Umbilical cord (tissue), 1 donor: ENCODE measurements at regions not wholly inside any gene's neighbourhood (a gene's known extent, or its start where the extent isn't known, plus 50 kb on each side); places are given as distances from the start of the nearest gene placed in this dataset.
"Not testable (repeated sequence)": the region's sequence is repeated elsewhere in the genome, so short reads cannot be mapped to it uniquely, and the experiment has no call there.

ENCODE experiments used
- DNase-seq: peaks from one replicate; pipeline ENCODE4 v3.0.0-alpha.2; 2015; ENCODE audit warnings: low spot score

DNA sequence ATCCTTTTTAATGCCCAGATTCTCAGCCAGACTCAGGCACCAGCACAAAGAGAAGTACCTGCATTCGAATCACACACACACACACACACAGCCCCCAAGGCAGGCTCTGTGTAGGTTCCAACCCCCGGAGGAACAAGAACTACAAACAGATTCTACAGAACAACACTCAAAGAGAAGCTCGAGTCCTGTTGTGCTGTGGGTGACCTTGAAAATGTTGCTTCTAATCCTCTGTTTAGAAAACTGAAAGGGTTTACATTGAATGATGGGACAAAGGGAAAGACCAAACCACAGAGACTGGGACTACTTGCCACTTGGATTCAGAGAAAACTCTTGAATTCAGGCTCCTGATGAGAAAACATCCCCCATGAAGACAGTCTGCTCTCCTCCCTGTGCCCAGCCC, 568.8 kb upstream of the C16orf82 start:
- DNase-seq: no peak

DNA sequence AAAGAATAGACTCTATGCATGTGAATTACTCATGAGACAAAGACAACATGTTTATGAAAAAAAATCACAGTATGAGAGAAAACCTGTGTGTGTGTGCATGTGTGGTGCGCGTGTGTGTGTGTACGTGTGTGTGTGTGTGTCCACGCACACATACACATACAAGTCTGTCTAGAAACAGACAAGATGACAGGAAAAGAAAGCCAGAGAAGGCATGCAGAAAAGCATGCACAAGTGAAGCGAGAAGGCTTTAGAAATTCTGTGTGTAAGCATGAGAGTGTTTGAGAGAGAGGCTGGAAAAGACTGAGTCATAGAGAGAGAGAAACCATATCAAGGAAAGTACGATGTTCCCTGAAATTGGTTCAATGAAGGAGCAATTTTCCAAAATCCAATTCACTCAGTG, 566.4 kb upstream of the C16orf82 start:
- peak; percentile 52 for DNase-seq

DNA sequence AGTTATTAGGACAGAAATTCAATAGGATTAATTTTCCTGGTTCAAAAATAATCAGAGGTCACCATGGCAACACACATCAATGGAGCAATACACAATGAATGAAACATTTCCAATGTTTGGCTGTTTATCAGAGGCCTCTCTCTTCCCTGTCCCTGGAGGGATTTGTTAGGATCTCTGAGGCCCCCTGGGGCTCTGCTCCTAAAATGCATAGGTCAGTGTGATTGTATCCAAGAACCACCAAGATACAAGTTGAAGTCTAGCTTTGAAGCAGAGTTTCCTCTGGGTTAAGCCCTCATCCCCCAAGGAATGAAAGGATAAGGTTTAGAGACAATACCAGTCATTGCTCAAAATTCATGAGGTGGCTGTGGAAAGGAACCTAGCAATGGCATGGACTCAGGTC, 561.2 kb upstream of the C16orf82 start:
- no peak for DNase-seq

GRCh38 chr16:26508946-26509345, 557.8 kb upstream of the C16orf82 start:
- DNase-seq: not testable (repeated sequence)

DNA sequence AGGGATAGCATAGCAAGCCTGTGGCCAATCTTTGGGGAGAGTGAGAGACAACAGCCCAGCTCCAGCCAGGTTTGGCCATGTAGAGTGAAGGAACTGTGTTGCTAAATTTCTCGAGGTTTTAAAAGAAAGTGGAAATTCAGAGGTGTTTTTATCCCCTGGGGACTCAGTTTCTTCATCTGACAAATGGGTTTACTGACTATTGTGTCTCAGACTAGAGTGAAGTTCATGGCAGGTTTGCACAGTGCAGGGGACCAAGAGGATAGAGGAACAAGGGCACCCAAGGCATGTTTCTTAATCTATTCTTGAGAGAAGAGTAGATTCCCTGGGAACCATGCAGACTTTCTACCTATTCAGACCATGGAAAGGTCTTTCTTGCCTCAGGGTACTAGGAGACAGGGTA, 555.8 kb upstream of the C16orf82 start:
- no peak for DNase-seq

- no peak for DNase-seq
These were observed 555.3 kb upstream of the C16orf82 start for GRCh38 chr16:26511463-26511862.

GRCh38 chr16:26521626-26522025, 545.1 kb upstream of the C16orf82 start:
- no peak for DNase-seq

GRCh38 chr16:26524281-26524680, 542.4 kb upstream of the C16orf82 start:
- DNase-seq: no peak

DNA sequence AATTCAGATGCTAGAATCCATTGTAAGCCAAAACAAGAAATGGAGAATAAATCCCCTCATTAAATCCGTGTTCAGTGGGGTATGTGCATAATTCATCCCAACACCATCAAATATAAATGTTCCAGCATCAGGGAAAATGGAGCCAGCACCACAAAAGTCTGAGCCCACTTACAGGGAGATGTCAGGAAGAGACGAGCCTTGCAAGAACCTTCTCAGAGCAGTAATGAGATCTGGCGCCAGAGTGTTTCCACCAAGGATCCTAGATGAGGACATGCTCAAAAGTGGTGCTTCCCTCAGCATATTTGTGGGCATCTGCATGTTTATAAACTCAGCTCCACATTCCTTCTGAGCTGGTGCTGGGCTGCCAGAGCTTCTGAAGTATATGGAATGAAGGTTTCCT, 541.9 kb upstream of the C16orf82 start:
- DNase-seq: no peak

DNA sequence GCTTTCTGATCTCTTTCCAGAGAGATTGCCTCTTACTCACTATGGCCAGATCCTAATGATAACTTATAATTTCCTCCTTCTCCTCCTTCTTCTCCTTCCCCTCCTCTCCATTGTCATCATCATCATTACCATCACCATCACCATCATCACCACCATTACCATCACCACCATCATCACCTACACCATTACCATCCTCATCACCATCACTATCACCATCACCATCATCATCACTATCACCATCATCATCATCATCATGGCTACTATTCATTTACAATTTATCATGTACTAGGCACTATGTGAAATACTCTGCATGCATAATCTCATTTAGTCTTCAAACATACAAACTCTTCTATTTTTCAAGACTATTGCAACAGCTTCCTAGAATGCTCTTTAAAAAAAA, 540.9 kb upstream of the C16orf82 start:
- no peak for DNase-seq

DNA sequence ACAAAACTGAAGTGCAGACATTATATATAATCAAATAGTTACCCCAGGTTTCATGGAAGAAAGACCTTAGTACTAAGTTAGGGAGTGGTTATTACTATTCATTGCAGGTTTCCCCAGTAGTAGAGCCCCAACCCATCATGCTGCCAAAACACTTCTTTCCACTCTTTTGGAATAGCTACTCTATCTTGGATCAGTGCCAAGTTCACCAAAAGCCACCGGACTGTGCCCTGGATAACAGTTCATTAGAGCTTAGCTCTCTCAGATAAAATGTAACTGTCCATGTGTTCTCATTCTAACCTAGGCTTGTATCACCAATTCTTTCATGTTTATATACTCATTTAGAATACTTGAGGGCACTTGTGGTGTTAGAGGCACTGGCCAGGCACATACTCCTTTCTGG, 540.1 kb upstream of the C16orf82 start:
- no peak for DNase-seq

GRCh38 chr16:26530584-26531289, 536.0 kb upstream of the C16orf82 start:
- peak; percentile 50 for DNase-seq

DNA sequence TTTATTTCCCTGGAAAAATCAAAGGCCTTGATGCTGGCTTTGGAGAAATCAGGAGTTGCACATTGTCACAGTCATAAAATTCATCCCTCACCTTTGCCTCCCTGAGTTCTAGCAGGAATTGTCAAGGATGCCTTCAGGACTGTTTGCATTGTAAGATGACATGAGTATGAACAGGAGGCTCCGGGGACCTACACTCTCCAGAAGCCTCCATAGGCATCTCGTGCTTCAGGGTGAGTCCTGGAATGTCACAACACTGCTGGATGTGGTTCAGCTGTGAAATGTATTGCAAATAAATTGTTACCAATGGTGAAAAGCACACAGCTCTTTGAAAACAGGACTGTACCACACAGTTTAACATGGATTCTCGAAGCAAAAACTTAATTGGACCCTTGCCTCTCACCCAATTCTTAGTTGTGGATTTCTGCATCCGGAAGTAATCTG, 535.4 kb upstream of the C16orf82 start:
- no peak for DNase-seq

DNA sequence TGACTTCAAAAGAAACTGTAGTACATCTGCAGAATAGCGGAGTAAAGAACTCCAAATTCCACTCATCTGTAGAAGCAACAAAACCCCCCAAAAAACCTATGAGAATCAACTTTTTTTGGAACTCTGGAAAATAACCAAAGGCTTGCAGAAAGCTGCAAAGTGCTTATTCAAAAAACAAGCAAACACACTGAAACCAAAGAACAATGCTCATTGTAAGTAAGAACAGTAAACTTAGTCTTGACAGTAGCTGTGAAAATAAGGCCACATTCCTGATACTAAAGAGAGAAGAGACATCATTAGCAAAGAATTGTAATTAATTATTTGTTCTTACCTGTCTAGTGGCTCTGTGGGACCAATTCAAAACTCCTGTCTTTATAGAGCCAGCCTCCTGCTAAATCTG, 534.3 kb upstream of the C16orf82 start:
- no peak for DNase-seq

DNA sequence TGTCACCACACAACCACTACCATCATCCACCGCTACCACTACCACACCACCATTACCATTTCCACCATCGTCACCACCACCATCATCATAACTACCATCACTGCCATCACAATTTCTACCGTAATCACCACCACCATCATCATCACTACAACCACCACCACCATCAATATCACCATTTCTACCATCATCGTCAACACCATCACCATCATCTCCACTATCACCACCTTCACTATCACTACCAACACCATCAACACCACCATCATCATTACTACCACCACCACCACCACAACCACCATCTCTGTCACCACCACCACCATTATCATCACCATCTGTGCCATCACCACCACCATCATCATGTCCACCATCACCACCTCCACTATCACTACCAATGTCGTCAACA, 524.5 kb upstream of the C16orf82 start:
- DNase-seq: no peak

DNA sequence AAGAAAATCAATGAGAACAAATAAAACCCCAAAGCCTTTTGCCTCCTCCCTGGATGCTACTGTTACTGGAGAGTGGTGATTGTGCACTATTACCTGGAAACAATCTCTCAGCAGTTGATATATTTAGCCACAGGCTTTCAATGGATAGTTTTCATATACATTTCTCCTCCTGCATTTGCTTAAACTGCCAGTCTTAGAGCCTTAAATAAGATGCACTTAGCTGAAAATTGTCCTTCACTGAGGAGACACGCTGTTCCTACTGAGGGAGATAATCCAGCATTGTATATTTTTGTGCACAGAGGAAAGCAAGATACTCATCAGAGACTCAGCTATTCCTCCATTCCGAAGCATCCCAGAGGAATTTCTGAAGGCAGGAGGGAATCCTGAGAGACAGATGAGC, 520.2 kb upstream of the C16orf82 start:
- DNase-seq: no peak

DNA sequence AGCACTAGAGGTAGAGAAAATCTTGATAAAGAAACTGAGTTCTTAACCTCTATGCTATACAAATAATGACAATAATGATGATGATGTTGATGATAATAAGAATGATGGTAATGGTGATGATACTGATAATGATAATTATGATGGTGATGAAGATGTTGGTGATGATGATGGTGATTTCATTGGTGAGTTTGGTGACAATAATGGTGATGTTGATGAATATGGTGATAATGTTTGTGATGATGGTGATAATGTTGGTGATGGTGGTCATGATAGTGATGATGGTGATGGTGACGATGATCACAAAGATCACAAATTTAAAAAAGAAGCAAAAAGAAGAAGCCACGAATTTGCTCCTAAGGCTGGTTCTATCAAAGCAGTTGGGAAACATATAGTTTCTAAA, 519.0 kb upstream of the C16orf82 start:
- no peak for DNase-seq

- no peak for DNase-seq
These were observed 516.6 kb upstream of the C16orf82 start for GRCh38 chr16:26550111-26550610.

GRCh38 chr16:26554030-26554429, 512.7 kb upstream of the C16orf82 start:
- DNase-seq: no peak

- no peak for DNase-seq
These were observed 505.4 kb upstream of the C16orf82 start for GRCh38 chr16:26561303-26561702.

DNA sequence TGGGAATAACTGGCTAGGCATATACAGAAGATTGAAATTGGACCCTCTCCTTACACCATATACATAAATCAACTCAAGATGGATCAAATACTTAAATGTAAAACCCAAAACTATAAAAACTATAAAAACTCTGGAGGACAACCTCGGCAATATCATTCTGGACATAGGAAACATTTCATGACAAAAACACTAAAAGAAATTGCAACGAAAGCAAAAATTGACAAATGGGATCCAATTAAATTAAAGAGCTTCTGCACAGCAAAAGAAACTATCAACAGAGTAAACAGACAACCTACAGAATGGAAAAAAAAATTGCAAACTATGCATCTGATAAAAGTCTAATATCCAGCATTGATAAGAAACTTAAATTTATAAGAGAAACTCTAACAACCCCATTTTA, 503.7 kb upstream of the C16orf82 start:
- no peak for DNase-seq

DNA sequence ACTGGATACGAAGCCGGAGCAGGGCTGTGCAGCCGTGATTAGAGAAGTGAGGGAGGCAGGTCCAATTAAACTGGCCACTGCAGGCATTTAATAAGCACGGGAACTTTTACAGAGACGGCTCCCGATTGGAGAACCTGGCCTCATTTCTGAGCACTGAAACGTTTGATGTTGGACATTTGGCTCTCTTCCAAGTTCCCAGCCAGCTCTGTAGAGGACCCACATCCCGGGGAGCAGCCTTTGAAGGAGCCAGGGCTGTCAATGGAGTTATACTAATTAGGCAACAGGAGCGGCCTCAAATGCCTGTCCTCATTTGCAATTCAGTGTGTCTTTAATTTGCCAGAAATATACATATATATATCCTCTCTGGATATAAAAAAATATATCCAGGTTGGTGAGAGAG, 499.4 kb upstream of the C16orf82 start:
- DNase-seq: no peak

DNA sequence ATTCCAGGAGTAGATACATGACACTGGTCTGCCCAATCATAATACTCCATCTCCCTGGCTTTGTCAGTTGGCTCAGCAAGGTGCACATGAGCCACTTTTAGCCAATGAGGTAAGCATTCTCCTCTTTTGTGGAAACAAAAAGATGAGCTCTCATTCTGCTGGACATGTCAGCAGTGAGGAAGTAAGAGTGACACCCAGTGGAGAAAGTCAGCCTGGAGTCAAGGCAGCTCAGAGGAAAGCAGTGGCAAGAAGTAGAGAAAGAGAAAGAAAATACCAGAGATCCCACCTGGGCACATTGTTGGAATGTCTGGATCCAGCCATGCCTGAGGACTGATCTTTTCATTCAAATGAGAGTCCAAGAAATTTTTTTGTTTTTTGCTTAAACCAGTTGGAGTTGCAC, 496.9 kb upstream of the C16orf82 start:
- peak; percentile 48 for DNase-seq

DNA sequence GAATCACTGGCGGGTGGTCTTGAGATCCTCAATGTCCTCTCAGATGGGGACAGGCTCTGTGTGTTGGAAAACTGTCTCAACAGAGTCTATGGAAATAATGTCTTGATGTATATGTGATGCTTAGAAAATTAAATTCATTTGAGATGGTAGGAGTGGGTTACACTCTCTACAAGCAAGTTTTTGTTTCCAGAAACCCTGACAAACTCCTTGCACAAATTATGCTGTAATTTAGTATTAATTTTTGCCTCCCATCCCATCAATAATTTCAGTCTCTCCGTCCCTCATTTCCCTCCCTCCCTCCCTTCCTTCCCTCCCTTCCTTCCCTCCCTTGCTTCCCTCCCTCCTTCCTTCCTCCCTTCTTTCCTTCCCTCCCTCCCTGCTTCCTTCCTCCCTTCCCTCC, 488.0 kb upstream of the C16orf82 start:
- DNase-seq: no peak
